CD14-positive monocyte (primary cell): ENCODE measurements at regions not wholly inside any gene's neighbourhood (a gene's known extent, or its start where the extent isn't known, plus 50 kb on each side); places are given as distances from the start of the nearest gene placed in this dataset.

Source experiments
- DNase-seq, 3 donors: peaks; one replicate each; pipeline ENCODE4 v3.0.0-alpha.2; 2011 to 2022
- H2AFZ ChIP-seq: 2 replicates; pipeline ENCODE4 v1.6.0; 2012; ENCODE audit warnings: mild to moderate bottlenecking, low read depth, low read length, inconsistent platforms; ENCODE audit not compliant: insufficient read depth, poor library complexity, severe bottlenecking
- H3K27ac ChIP-seq, 2 donors: 1 replicate in 1 of 2; 2 replicates in 1 of 2; pipeline ENCODE4 v1.5.1; 2012 to 2013; ENCODE audit warnings: low read length in 2 of 2, control low read depth in 1 of 2, inconsistent platforms in 1 of 2, low read depth in 1 of 2, mild to moderate bottlenecking in 1 of 2
- H3K27me3 ChIP-seq, 2 donors: one replicate each; pipeline versions ENCODE4 v1.6.0 to v1.6.1; 2011 to 2013; ENCODE audit warnings: low read length in 2 of 2; ENCODE audit not compliant: control insufficient read depth in 2 of 2, insufficient read depth in 2 of 2
- H3K36me3 ChIP-seq, 2 donors: replicated peaks in 1 of 2; 1 replicate in 1 of 2; 2 replicates in 1 of 2; pipeline versions ENCODE4 v1.5.1 to v1.6.1; 2012 to 2013; ENCODE audit warnings: low read length in 2 of 2, control low read depth in 1 of 2, inconsistent platforms in 1 of 2, mild to moderate bottlenecking in 1 of 2; ENCODE audit not compliant: insufficient read depth in 2 of 2, control insufficient read depth in 1 of 2
- H3K4me1 ChIP-seq, 2 donors: 1 replicate in 1 of 2; 2 replicates in 1 of 2; pipeline versions ENCODE4 v1.5.1 to v1.6.1; 2012 to 2013; ENCODE audit warnings: low read length in 2 of 2, control low read depth in 1 of 2, inconsistent platforms in 1 of 2, mild to moderate bottlenecking in 1 of 2, moderate library complexity in 1 of 2; ENCODE audit not compliant: insufficient read depth in 2 of 2, control insufficient read depth in 1 of 2
- H3K4me2 ChIP-seq: replicated peaks from 2 replicates; pipeline ENCODE3; 2012; ENCODE audit warnings: low read length, moderate library complexity, mild to moderate bottlenecking; ENCODE audit not compliant: poor library complexity, severe bottlenecking; ENCODE audit errors: extremely low read depth
- H3K4me3 ChIP-seq, 3 experiments: fragments of 200-600 bp in 1 of 3; sonication (generic) in 1 of 3; replicated peaks in 1 of 3; 1 replicate in 2 of 3; 2 replicates in 1 of 3; pipeline ENCODE4 v1.5.1; 2011 to 2013; ENCODE audit warnings: low read length in 3 of 3, mild to moderate bottlenecking in 3 of 3, control low read depth in 2 of 3, low read depth in 2 of 3, inconsistent platforms in 1 of 3, moderate library complexity in 1 of 3
- H3K79me2 ChIP-seq: 2 replicates; pipeline ENCODE4 v1.6.0; 2012; ENCODE audit warnings: mild to moderate bottlenecking, control low read depth, inconsistent platforms, low read length, moderate library complexity; ENCODE audit not compliant: insufficient read depth
- H3K9ac ChIP-seq: 2 replicates; pipeline ENCODE4 v1.6.0; 2017; ENCODE audit warnings: low read length, mild to moderate bottlenecking; ENCODE audit not compliant: insufficient read depth, poor library complexity, severe bottlenecking
- H3K9me3 ChIP-seq, 2 donors: replicated peaks in 1 of 2; 1 replicate in 1 of 2; 2 replicates in 1 of 2; pipeline versions ENCODE4 v1.5.1 to v1.6.1; 2012 to 2013; ENCODE audit warnings: low read length in 2 of 2, control low read depth in 1 of 2; ENCODE audit not compliant: control insufficient read depth in 1 of 2, insufficient read depth in 1 of 2
- H4K20me1 ChIP-seq: 2 replicates; pipeline ENCODE4 v1.6.0; 2012; ENCODE audit warnings: mild to moderate bottlenecking, low read length, control low read depth, moderate library complexity; ENCODE audit not compliant: insufficient read depth
- H3K27ac Mint-ChIP-seq, 7 donors: one replicate each; pipeline ENCODE4 v1.8.0; 2020; ENCODE audit warnings: mild to moderate bottlenecking in 7 of 7, mixed read lengths in 7 of 7, moderate library complexity in 6 of 7, inconsistent platforms in 2 of 7
- H3K27me3 Mint-ChIP-seq, 3 donors: one replicate each; pipeline ENCODE4 v1.8.0; 2021 to 2022; ENCODE audit warnings: low read depth in 3 of 3, mild to moderate bottlenecking in 3 of 3, mixed read lengths in 3 of 3, moderate library complexity in 3 of 3, inconsistent platforms in 1 of 3
- H3K36me3 Mint-ChIP-seq, 2 donors: one replicate each; pipeline ENCODE4 v1.8.0; 2020; ENCODE audit warnings: mixed read lengths in 2 of 2, inconsistent platforms in 1 of 2, mild to moderate bottlenecking in 1 of 2
- H3K4me1 Mint-ChIP-seq: one replicate; pipeline ENCODE4 v1.8.0; 2020; ENCODE audit warnings: mild to moderate bottlenecking, mixed read lengths
- H3K4me3 Mint-ChIP-seq, 2 donors: one replicate each; pipeline ENCODE4 v1.8.0; 2020; ENCODE audit warnings: mild to moderate bottlenecking in 2 of 2, mixed read lengths in 2 of 2, moderate library complexity in 1 of 2
- H3K9me3 Mint-ChIP-seq, 7 donors: one replicate each; pipeline ENCODE4 v1.8.0; 2020 to 2022; ENCODE audit warnings: mixed read lengths in 7 of 7, mild to moderate bottlenecking in 6 of 7, moderate library complexity in 6 of 7, inconsistent platforms in 2 of 7
- WGBS: methylation state at CpG from one replicate; pipeline ENCODE4 v1.1.5; 2013; ENCODE audit warnings: missing lambda C conversion rate; ENCODE audit not compliant: insufficient coverage; 5-methylcytosine and 5-hydroxymethylcytosine counted together
- intact Hi-C, 2 donors: fragments of 100-400 bp; cut with micrococcal nuclease; formaldehyde crosslinking; loops; one replicate each; pipeline versions ENCODE4 v1.15.0 to v1.15.1; 2023
- TF ChIP-seq, protein P1 (sequence below): fragments of 200-600 bp; IDR thresholded peaks from one replicate; pipeline ENCODE4 v1.8.0; 2022; ENCODE audit warnings: antibody characterized with exemption, mild to moderate bottlenecking

DNA sequence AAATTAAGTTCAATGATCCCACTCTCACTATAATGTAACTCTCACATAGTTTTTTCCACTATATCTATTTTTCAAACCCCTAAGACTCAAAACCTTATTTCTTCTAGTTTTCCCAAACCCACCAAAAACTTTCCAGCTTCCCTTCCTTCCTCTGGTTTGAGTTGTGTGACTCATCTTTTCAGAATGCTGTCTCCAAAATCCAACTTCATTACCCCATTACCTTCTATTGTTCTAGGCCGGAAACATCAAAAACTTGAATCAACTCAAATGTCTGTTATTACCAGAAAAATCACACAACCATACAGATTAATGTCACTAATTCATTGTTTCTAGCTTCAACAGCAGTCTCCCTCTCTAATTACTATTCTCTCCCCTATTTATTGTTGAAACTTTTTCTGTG, 1090.3 kb downstream of the HACE1 start:
- Histone ChIP-seq H2AFZ (no peak overlapping the region), H3K27ac (no peak overlapping the region), H3K27me3 (no peaks in the 10 kb centered on the region), H3K9me3 (no peaks in the 10 kb centered on the region), H4K20me1 (no peaks in the 10 kb centered on the region), H3K79me2 (no peaks in the 10 kb centered on the region), H3K4me2 (no peak overlapping the region), H3K36me3 (no peaks in the 10 kb centered on the region), H3K4me3 (no peak overlapping the region), H3K4me1 (no peaks in the 10 kb centered on the region), H3K9ac (no peak overlapping the region)
- Mint-ChIP-seq H3K4me1 (no peaks in the 10 kb centered on the region), H3K27me3 (peaks cover 0 to 3% (median 0%) of the 10 kb centered on the region in 3 donors), H3K9me3 (peaks cover 0 to 2% (median 0%) of the 10 kb centered on the region in 7 donors), H3K36me3 (no peaks in the 10 kb centered on the region), H3K27ac (no peak overlapping the region), H3K4me3 (no peak overlapping the region)
- intact Hi-C loops, result no loop called here
- TF ChIP-seq, protein P1, sequence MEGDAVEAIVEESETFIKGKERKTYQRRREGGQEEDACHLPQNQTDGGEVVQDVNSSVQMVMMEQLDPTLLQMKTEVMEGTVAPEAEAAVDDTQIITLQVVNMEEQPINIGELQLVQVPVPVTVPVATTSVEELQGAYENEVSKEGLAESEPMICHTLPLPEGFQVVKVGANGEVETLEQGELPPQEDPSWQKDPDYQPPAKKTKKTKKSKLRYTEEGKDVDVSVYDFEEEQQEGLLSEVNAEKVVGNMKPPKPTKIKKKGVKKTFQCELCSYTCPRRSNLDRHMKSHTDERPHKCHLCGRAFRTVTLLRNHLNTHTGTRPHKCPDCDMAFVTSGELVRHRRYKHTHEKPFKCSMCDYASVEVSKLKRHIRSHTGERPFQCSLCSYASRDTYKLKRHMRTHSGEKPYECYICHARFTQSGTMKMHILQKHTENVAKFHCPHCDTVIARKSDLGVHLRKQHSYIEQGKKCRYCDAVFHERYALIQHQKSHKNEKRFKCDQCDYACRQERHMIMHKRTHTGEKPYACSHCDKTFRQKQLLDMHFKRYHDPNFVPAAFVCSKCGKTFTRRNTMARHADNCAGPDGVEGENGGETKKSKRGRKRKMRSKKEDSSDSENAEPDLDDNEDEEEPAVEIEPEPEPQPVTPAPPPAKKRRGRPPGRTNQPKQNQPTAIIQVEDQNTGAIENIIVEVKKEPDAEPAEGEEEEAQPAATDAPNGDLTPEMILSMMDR, result no peak
- DNase-seq, result no peak
- 92% methylated on average over 1 of the region's 1 CpG for WGBS

DNA sequence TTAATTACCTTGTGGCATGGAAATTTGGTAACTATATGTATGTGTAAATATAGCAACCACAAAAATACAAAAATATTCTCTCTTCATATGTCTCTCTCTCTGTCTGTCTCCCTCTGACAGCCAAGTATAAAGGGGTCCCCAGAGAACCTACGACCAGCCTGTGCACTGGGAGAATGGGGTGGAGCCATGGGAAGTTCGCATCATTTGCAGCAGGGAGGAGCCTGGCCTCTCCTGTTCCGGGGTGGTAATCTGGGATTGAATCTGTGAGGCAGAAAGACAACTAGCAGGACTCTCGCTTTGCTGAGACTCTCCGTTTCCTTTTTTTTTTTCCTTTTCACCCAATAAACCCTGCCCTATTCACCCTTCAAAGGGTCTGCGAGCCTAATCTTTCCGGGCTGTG, 1109.1 kb downstream of the HACE1 start:
- Mint-ChIP-seq H3K27ac (no peak overlapping the region), H3K36me3 (no peaks in the 10 kb centered on the region), H3K27me3 (no peaks in the 10 kb centered on the region), H3K4me3 (no peak overlapping the region), H3K9me3 (peaks cover 0 to 2% (median 0%) of the 10 kb centered on the region in 7 donors), H3K4me1 (no peaks in the 10 kb centered on the region)
- no peaks in the 10 kb centered on the region for H3K9me3 ChIP-seq
- H3K4me3 ChIP-seq, result no peak overlapping the region
- intact Hi-C loops, result no loop called here
- no peak overlapping the region for H3K4me2 ChIP-seq
- H4K20me1 ChIP-seq, result no peaks in the 10 kb centered on the region
- H3K9ac ChIP-seq, result no peak overlapping the region
- 88% methylated on average over 4 of the region's 7 CpGs for WGBS
- no peak overlapping the region for H3K27ac ChIP-seq
- H3K36me3 ChIP-seq, result no peaks in the 10 kb centered on the region
- no peaks in the 10 kb centered on the region for H3K4me1 ChIP-seq
- no peak for DNase-seq
- no peaks in the 10 kb centered on the region for H3K79me2 ChIP-seq
- TF ChIP-seq, protein P1, result no peak
- H3K27me3 ChIP-seq, result no peaks in the 10 kb centered on the region
- H2AFZ ChIP-seq, result no peak overlapping the region
